Mammary epithelial cell (primary cell): ENCODE measurements at regions not wholly inside any gene's neighbourhood (a gene's known extent, or its start where the extent isn't known, plus 50 kb on each side); places are given as distances from the start of the nearest gene placed in this dataset.

ENCODE experiments used
- CTCF ChIP-seq, 2 donors: IDR thresholded peaks in 1 of 2; conservative IDR thresholded peaks in 1 of 2; 2 replicates each; pipeline ENCODE4 v1.5.1; 2011 to 2012; ENCODE audit warnings: inconsistent platforms in 2 of 2, low read length in 2 of 2, mild to moderate bottlenecking in 2 of 2, control low read depth in 1 of 2, low read depth in 1 of 2; ENCODE audit not compliant: insufficient read depth in 1 of 2; ENCODE audit errors: extremely low read depth in 1 of 2
- EZH2 ChIP-seq: IDR thresholded peaks from 2 replicates; pipeline ENCODE4 v1.6.1; 2012; ENCODE audit warnings: low read length, inconsistent platforms, borderline replicate concordance

- TF ChIP-seq CTCF (conservative IDR thresholded peaks at IDR 0.05 in 1 of 2, IDR thresholded peaks at IDR 0.05 in 1 of 2; ENCODE audit: extremely low read depth in 1 of 2, insufficient read depth in 1 of 2, low read depth in 1 of 2, low read length in 2 of 2) (no peak), EZH2 (no peak)
These were observed 86.1 kb downstream of the TTC6 start for GRCh38 chr14:37681486-37681885.
